OCI-LY7 (cell line): ENCODE measurements at regions not wholly inside any gene's neighbourhood (a gene's known extent, or its start where the extent isn't known, plus 50 kb on each side); places are given as distances from the start of the nearest gene placed in this dataset.

Experiments used
- BruUV-seq: library from RNA; stranded (reverse); fragments of 400-500 nt; replicated peaks from 2 replicates; lab custom pipeline; 2021; lab: Mats Ljungman, UMichigan
- CTCF ChIA-PET: fragments of 300-600 bp; sonication (Branson Sonifier 250); formaldehyde crosslinking; loops from one replicate; lab custom pipeline; 2022; ENCODE audit warnings: antibody characterized with exemption; ENCODE audit not compliant: unreplicated experiment; lab: Charles Lee
- POLR2A ChIA-PET: fragments of 300-600 bp; sonication (Branson Sonifier 250); formaldehyde crosslinking; loops from one replicate; lab custom pipeline; 2022; ENCODE audit warnings: antibody characterized with exemption; lab: Charles Lee
- DNase-seq: peaks from one replicate; pipeline ENCODE4 v3.0.0-alpha.2; 2015; ENCODE audit warnings: low spot score
- H2AFZ ChIP-seq: fragments of 200-600 bp; sonication (generic), shearing (Covaris generic); 2 replicates; pipeline ENCODE4 v1.6.1; 2014; ENCODE audit warnings: mild to moderate bottlenecking, antibody characterized with exemption, low read length, moderate library complexity
- H3K27ac ChIP-seq: fragments of 200-600 bp; sonication (generic); 2 replicates; pipeline ENCODE4 v1.5.1; 2014; ENCODE audit warnings: mixed run types, low read depth, mild to moderate bottlenecking, moderate library complexity, low read length, inconsistent platforms; ENCODE audit not compliant: poor library complexity, severe bottlenecking
- H3K36me3 ChIP-seq: fragments of 200-600 bp; sonication (generic); 2 replicates; pipeline ENCODE4 v1.6.1; 2014; ENCODE audit warnings: mild to moderate bottlenecking, antibody characterized with exemption, low read length, moderate library complexity, mixed read lengths; ENCODE audit not compliant: insufficient read depth
- H3K4me1 ChIP-seq: fragments of 200-600 bp; sonication (generic); 2 replicates; pipeline ENCODE4 v1.5.1; 2014; ENCODE audit warnings: mild to moderate bottlenecking, low read length; ENCODE audit not compliant: insufficient read depth, poor library complexity, severe bottlenecking
- H3K4me2 ChIP-seq: fragments of 200-600 bp; sonication (generic); 2 replicates; pipeline ENCODE4 v1.6.1; 2014; ENCODE audit warnings: mild to moderate bottlenecking, low read length
- H3K4me3 ChIP-seq: fragments of 200-600 bp; sonication (generic); 2 replicates; pipeline ENCODE4 v1.5.1; 2014; ENCODE audit warnings: mild to moderate bottlenecking, low read depth, low read length; ENCODE audit not compliant: poor library complexity, severe bottlenecking
- H3K79me2 ChIP-seq: fragments of 200-600 bp; sonication (generic); 2 replicates; pipeline ENCODE4 v1.6.1; 2016; ENCODE audit warnings: low read depth, mild to moderate bottlenecking, low read length, moderate library complexity, mixed read lengths; ENCODE audit not compliant: insufficient read depth
- H3K9me2 ChIP-seq: fragments of 200-600 bp; sonication (generic); 2 replicates; pipeline ENCODE4 v1.6.1; 2016; ENCODE audit warnings: mild to moderate bottlenecking, low read length, mixed read lengths; ENCODE audit not compliant: insufficient read depth
- H3K9me3 ChIP-seq: fragments of 200-600 bp; sonication (generic); 2 replicates; pipeline ENCODE4 v1.6.1; 2014; ENCODE audit warnings: mild to moderate bottlenecking, mixed run types, low read length, mixed read lengths
- H4K20me1 ChIP-seq: fragments of 200-600 bp; sonication (generic); 2 replicates; pipeline ENCODE4 v1.6.1; 2014; ENCODE audit warnings: mild to moderate bottlenecking, antibody characterized with exemption, low read length, moderate library complexity, mixed read lengths; ENCODE audit not compliant: insufficient read depth
- CTCF ChIP-seq: fragments of 200-600 bp; sonication (generic); conservative IDR thresholded peaks from 2 replicates; pipeline ENCODE4 v1.5.1; 2014; ENCODE audit warnings: mild to moderate bottlenecking, antibody characterized with exemption, low read length, moderate library complexity, mixed read lengths
- EZH2phosphoT487 ChIP-seq: fragments of 200-600 bp; sonication (generic); IDR thresholded peaks from 2 replicates; pipeline ENCODE4 v1.6.1; 2018; ENCODE audit warnings: low read depth, borderline replicate concordance, mild to moderate bottlenecking, mixed run types, antibody characterized with exemption, low read length, moderate library complexity, mixed read lengths
- intact Hi-C: fragments of 100-400 bp; cut with micrococcal nuclease; formaldehyde crosslinking; loops from one replicate; pipeline ENCODE4 v1.10.0; 2022; ENCODE audit not compliant: unreplicated experiment

- intact Hi-C loops = no loop called here
- Histone ChIP-seq H3K36me3 (no peaks in the 10 kb centered on the region), H3K9me3 (no peaks in the 10 kb centered on the region), H3K4me1 (no peaks in the 10 kb centered on the region), H3K4me3 (no peak overlapping the region), H4K20me1 (no peaks in the 10 kb centered on the region), H3K9me2 (no peaks in the 10 kb centered on the region), H3K27ac (no peak overlapping the region), H3K79me2 (no peaks in the 10 kb centered on the region), H3K4me2 (no peak overlapping the region), H2AFZ (no peak overlapping the region)
- ChIA-PET POLR2A (interaction anchor here (0.8 kb wide), 1 partner anchor 10 kb away, joined by 5 read pairs; no protein-coding TSS in a partner anchor), CTCF (no interaction called here)
- no peak for TF ChIP-seq CTCF
- no peak for DNase-seq
- no TSS peak for BruUV-seq
Measured at GRCh38 chr6:2384528-2384927, 139.1 kb upstream of the GMDS start.

- no TSS peak for BruUV-seq
- Histone ChIP-seq H2AFZ (no peak overlapping the region), H3K4me1 (peaks cover 10% of the 10 kb centered on the region), H3K9me3 (no peaks in the 10 kb centered on the region), H3K36me3 (no peaks in the 10 kb centered on the region), H3K4me3 (no peak overlapping the region), H3K79me2 (no peaks in the 10 kb centered on the region), H4K20me1 (no peaks in the 10 kb centered on the region), H3K4me2 (no peak overlapping the region), H3K27ac (no peak overlapping the region), H3K9me2 (no peaks in the 10 kb centered on the region)
- intact Hi-C loops = no loop called here
- POLR2A ChIA-PET = no interaction called here
- DNase-seq = no peak
- TF ChIP-seq EZH2phosphoT487 (no peak), CTCF (no peak)
- CTCF ChIA-PET = no interaction called here
Measured at GRCh38 chr6:2381872-2382661, 136.7 kb upstream of the GMDS start.

- DNase-seq = peak; percentile 4
- no peaks in the 10 kb centered on the region for H3K79me2 ChIP-seq
- BruUV-seq = no TSS peak
- no peak overlapping the region for H3K4me3 ChIP-seq
- no peaks in the 10 kb centered on the region for H3K9me2 ChIP-seq
- no peaks in the 10 kb centered on the region for H3K9me3 ChIP-seq
- peaks cover 10% of the 10 kb centered on the region for H3K4me1 ChIP-seq
- no peak overlapping the region for H3K27ac ChIP-seq
- POLR2A ChIA-PET = no interaction called here
- TF ChIP-seq CTCF (no peak), EZH2phosphoT487 (no peak)
- CTCF ChIA-PET = no interaction called here
- no peaks in the 10 kb centered on the region for H3K36me3 ChIP-seq
- H2AFZ ChIP-seq = no peak overlapping the region
- intact Hi-C loops = no loop called here
- no peak overlapping the region for H3K4me2 ChIP-seq
- no peaks in the 10 kb centered on the region for H4K20me1 ChIP-seq
Measured at GRCh38 chr6:2378891-2379652, 133.7 kb upstream of the GMDS start.
